Stimulated activated CD8-positive, alpha-beta memory T cell treated with anti-CD3 and anti-CD28 coated beads, Interleukin-15, amount 100 ng/mL, for 24 hours (primary cell): ENCODE measurements at regions not wholly inside any gene's neighbourhood (a gene's known extent, or its start where the extent isn't known, plus 50 kb on each side); places are given as distances from the start of the nearest gene placed in this dataset.
"Not testable (repeated sequence)": the region's sequence is repeated elsewhere in the genome, so short reads cannot be mapped to it uniquely, and the experiment has no call there.

Experiments
- DNase-seq: peaks from one replicate; pipeline ENCODE4 v3.0.0-alpha.2; 2020; ENCODE audit warnings: low read depth

- no peak for DNase-seq
Observed at GRCh38 chr9:129457325-129457779, 163.5 kb downstream of the C9orf50 start.

DNA sequence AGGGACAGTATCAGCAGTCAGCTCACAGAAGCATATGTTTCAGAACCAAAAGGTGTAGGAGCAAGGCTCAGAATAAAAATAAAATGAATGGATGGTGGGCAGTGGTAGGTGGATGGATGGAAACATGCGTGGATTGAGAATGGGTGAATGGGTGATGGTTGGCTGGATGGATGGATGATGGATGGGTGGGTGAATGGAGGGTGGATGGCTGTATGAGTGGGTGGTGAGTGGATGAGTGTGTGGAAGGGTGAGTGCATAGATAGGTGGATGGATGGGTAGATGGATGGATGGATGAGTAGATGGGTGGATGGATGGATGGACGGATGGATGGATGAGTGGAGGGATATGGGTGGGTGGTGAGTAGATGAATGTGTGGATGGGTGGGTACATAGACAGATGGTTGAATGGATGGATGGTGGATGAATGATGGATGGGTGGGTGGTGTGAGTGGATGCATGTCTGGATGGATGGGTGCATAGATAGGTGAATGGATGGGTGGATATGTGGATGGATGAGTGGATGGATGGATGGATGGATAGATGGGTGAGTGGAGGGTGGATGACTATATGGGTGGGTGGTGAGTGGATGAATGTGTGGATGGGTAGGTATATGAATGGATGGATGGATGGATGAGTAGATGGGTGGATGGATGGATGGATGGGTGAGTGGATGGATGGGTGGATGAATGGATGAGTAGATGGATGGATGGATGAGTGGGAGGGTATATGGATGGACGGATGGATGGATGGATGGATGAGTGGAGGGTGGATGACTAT is 164.2 kb downstream of the C9orf50 start:
- DNase-seq, result no peak

GRCh38 chr9:129455151-129455995 is 165.5 kb downstream of the C9orf50 start:
- no peak for DNase-seq

GRCh38 chr9:129454467-129455067 is 166.3 kb downstream of the C9orf50 start:
- DNase-seq, result no peak

GRCh38 chr9:129453734-129454133 is 167.2 kb downstream of the C9orf50 start:
- no peak for DNase-seq

DNA sequence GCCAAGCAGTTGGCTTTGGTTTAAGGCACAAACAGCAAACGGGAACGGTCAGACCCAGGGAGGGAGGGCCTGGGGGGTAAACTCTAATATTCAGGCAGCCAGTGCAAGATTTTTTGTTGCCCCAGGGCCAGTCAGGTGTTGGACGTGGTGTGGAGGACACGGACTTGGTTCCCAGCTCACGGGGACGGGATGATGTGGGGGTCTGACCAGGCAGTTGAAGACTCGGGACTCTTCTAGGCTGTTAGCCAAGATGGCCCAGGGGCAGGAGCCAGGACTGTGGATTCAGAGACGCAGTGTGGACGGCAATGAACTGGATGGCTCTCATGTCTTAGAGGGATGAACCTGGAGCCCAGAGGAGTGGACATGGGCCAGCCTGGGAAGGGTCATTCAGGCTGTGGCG is 169.2 kb downstream of the C9orf50 start:
- no peak for DNase-seq

GRCh38 chr9:129451089-129451656 is 169.7 kb downstream of the C9orf50 start:
- no peak for DNase-seq

DNA sequence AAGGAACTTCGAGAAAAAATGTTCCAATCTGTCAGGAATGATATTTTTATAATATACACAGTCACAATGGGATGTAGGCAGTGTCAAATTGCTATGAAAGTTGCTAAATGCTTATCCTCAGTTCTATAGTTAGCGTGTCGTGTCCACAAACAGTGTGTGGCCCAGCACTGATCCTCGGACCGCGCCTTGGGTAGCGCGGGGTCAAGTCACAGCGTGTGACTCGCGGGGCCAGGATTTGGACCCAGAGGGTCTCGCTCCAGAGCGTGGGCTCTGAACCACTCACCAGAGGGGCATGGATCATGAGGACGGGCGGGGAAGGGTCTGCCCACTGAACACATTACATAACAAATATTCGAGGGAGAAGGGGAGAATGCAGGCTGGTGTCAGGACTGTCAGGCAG is 171.8 kb downstream of the C9orf50 start:
- DNase-seq, result no peak

GRCh38 chr9:129446828-129447550 is 173.9 kb downstream of the C9orf50 start:
- no peak for DNase-seq

DNA sequence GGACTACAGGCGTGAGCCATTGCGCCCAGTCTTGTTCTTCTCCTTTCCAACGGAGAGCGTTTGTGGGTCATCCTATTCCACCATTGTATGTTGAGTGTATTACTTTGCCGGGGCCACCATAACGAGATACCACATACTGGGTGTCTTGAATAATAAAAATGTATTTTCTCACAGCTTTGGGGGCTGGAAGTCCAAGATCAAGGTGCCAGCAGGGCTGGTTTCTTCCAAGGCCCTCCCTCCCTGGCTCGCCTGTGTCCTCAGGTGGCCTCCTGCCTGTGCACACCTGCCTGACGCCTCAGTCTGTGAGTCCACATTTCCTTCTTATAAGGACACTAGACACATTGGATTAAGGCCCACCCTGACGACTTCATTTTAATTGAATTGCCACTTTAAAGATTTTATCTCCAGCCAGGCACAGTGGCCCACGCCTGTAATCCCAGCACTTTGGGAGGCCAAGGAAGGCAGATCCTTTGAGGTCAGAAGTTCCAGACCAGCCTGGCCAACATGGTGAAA is 175.1 kb downstream of the C9orf50 start:
- DNase-seq, result no peak

DNA sequence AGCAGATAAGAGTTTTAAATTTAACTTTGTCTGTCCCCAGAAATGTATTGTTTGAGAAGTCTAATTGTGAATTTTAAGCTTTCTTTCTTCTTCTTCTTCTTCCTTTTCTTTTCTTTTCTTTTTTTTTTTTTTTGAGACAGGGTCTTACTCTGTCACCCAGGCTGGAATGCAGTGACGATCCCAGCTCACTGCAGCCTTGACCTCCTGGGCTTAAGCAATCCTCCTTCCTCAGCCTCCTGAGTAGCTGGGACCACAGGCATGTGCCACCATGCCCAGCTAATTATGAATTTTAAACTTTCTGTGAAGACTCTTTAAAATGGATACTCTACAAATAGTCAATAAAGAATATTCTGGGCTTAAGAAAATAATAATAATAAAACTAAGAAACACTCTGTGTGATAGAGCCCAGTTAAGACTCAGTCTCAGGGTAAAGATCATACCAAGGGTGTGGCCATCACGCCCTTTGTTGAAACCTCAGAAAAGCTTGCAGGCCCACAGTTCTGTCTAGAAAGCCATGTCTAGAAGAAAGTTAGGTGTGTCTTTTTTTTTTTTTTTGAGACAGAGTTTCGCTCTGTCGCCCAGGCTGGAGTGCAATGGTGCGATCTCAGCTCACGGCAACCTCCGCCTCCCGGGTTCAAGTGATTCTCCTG is 177.3 kb downstream of the C9orf50 start:
- DNase-seq, result not testable (repeated sequence)

DNA sequence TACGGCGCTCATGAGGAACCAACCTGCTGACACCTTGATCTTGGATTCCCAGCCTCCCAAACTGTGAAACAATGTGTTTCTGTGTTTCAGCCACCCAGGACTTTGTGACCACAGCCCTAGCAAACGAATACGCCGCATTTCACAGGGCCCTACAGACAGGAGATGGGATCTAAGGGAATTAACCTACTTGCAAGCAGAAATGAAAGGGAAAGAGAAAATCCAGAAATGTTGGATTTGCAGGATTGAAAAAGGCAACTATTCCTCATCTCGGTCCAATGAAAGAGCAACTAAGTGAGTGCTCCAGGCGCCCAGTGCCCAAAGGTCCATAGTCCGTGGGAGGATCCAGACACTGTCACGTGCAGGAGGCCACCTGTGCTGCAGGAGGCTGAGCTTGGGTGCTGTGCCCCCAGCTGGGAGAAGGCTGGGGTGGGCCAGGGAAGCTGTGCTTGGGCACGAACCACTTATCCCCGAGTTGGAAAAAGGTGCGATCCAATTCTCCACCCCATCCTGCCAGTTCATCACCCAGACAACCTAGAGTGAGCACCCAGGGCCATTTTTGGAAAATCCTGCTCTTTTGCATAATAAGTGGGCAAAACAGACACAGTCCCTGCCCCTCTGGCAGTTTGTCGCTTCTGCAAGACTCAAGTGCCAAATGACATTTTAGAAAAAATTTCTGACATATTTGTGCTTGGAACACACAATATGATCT is 177.9 kb downstream of the C9orf50 start:
- DNase-seq, result no peak

DNA sequence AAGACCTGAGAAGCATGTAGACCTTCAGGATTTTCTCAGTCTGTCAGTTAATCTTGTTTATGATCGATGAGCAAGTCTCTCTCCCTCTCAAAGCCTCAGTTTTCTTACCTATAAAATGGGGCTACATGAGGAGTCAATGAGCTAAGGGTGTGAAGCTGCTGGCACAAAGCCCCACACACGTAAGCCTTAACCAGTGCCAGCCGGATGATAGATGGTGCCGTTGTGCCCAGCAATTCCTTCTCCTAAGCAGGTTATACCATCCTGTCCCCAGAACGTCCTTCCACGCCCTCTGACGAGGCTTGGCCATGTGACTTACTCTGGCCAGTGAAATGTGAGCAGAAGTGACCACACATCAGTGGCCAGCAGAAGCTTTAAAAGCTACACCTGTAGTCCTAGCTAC is 179.0 kb downstream of the C9orf50 start:
- no peak for DNase-seq

GRCh38 chr9:129440435-129441186 is 180.3 kb downstream of the C9orf50 start:
- DNase-seq, result no peak

- DNase-seq, result no peak
Observed at GRCh38 chr9:129439242-129439641, 181.7 kb downstream of the C9orf50 start.

DNA sequence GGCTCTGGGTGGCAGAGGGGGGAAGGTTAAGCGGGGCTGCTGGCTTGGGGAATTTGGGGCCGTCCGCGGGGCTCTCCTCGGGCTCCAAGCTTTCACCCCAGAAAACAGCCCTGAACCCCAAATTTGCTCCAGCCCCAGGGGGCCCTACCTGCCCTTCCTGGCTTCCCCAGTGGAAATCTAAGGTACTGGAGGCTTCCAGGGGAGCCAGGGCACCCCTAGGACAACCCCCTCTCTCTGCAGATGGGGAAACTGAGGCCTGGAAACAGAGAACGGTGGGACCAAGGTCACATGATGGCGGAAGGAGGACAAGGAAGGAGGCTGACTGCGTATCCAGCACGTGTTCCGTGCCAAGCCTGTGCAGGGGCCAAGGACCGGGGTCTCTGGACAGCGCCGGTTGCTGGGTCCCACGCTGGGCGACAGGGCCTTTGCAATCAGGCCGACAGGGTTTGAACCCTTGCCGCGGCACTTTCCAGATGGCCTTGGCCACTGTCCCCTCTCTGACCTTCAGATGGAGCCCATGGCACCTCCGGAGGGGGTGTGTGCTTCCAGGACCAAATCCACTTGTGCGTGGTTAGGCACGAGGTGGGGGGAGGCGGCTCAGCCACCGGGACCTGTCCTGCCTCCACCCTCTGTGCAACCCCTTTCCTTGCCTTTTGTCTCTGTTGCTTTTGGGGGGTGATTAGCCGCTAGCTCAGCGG is 183.1 kb downstream of the C9orf50 start:
- no peak for DNase-seq

DNA sequence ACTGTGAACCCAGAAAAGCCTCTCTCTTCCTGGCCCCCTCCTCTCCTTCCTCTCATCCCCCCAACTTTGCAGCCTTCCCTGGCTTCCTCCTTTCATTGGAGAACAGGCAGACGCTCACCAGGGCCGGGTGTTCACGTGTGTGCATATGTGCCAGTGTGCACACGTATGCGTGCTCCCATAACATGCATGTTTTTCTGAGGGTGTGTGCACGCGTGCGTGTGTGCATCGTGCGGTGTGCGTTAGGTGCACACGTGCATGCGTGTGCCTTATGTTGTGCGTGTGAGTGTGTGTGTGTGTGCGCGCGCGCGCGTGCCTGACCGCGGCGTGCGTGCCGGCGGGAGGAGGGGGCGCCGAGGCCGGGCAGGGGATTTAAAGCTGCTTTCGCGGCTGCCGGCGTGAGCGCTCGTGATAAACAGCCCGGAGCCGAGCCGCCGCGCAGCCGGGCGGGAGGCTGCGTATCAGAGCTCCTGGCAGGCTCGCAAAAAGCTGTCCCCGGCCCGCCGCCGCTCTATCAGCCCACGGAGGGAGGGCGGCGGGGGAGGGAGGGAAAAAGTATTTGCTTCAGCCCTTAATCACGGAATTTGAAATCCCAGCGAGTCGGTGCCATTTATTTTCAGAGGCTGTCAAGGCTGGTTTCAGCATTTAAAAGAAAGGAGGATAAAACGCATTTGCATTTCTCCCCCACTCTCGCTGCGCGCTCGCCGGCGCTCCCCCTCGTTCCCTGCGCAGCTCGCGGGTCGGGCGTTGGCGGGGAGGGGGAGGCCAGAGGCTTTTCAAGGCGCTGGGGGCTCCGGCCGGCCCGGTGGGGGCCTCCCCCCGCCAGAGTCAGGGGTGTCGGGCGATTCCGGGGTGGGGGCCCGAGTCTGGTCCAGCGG is 183.9 kb downstream of the C9orf50 start:
- no peak for DNase-seq
